Brain pericyte (primary cell): ENCODE measurements at regions not wholly inside any gene's neighbourhood (a gene's known extent, or its start where the extent isn't known, plus 50 kb on each side); places are given as distances from the start of the nearest gene placed in this dataset.

Experiments used
- DNase-seq: peaks from one replicate; pipeline ENCODE4 v3.0.0-alpha.2; 2012; ENCODE audit warnings: low read depth, low spot score

DNA sequence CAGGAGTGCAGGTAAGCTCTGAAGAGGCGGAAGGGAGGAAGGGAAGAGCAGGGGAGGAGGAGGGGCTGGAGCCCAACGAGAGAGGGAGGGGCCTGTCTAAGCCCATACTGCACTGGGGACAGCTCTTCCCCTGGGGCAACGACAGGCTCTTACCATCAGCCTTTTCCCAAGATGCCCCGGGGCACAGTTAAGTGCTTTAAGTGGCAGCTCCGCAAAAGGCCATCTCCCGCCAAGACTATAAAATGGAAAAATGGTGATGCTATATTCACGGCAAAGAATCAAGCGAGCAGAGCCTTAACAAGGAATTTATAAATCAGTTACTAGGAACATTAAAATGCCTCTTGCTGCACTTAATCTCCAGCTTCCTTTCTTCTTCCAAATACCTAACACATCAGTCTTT, 110.2 kb upstream of the NLRP1 start:
- no peak for DNase-seq

DNA sequence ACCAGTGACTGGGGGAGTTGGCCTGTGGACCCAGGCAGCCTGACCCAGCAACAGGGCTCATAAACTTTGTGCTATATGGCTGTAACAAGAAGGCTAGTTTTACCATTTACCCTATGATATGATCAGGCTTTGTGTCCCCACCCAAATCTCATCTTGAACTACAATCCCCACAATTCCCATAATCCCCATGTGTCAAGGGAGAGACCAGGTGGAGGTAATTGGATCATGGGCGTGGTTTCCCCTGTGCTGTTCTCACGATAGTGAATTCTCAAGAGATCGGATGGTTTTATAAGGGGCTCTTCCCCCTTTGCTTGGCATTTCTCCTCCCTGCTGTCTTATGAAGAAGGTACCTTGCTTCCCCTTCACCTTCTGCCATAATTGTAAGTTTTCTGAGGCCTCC, 111.2 kb upstream of the NLRP1 start:
- DNase-seq = no peak

DNA sequence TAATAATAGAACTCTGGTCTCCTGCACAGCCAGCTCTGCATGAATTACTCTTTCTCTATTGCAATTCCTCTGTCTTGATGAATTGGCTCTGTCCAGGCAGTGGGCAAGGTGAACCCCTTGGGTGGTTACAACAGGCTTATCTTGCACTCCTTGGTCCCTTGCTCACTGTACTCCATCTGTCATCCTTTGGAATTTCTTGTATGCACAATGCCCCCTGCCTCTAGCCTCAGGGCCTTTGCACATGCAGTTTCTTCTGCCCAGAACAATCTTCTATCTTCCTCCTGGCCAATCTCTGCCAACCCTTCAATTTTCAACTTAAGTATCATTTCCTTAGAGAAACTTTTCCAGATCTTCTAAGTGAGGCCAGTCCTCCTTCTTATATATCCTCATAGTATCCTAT, 114.7 kb upstream of the NLRP1 start:
- no peak for DNase-seq

DNA sequence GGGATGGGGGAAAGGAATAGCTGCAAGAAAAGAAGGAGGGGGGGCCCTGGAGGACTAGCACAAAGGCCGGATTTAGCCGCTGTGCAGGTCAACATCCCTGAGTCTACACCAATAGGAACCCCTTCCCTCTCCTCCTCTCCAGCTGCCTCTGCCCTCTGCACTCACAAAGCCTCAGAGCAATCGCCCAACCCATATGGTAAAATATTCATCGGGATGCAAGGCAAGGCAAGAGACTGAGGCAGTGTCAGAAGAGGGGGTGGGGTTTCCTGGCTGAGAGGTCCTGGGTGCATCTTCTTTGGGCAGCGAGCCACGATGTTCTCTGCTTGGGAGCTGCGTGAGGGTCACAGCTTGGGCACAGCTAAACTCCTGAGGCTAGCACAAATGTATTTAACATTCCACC, 115.5 kb upstream of the NLRP1 start:
- no peak for DNase-seq

DNA sequence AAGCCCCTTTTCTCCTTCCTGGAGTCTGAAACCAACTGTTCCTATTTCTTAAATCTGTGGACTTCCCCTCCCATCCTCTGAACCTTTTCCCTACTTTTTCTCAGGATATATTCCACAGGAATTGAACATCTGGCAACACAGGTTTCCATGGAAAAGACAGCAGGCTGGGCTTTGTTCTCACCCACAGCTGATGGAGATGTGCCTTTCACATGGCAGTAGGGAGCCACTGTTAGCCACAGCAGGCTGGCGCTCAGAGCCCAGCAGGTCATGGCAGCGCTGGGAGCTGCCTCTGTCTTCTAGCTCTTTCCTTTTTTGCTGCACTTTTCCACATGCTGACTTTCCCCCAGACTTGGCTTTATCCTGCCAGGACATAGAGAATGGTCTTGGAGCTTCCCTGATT, 116.4 kb upstream of the NLRP1 start:
- DNase-seq = no peak

DNA sequence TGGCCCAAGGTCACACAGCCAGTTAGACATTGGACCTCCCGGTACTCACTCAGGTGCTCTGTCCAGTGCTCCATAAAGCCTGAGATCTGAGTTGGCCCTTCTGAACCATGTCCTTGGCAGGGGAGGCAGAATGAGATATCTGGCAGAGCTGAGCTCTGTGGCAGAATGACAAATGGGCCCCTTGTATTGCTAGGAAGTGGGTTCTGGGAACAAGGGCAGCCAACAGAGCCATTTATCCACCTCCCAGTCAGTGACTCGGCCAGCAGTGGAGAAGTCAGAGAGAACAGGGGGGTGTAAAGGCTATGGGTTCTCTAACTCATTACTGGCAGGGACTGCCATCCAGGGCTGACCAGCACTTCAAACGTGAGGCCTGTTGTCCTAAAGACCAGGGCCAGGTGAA, 117.1 kb upstream of the NLRP1 start:
- DNase-seq = no peak

DNA sequence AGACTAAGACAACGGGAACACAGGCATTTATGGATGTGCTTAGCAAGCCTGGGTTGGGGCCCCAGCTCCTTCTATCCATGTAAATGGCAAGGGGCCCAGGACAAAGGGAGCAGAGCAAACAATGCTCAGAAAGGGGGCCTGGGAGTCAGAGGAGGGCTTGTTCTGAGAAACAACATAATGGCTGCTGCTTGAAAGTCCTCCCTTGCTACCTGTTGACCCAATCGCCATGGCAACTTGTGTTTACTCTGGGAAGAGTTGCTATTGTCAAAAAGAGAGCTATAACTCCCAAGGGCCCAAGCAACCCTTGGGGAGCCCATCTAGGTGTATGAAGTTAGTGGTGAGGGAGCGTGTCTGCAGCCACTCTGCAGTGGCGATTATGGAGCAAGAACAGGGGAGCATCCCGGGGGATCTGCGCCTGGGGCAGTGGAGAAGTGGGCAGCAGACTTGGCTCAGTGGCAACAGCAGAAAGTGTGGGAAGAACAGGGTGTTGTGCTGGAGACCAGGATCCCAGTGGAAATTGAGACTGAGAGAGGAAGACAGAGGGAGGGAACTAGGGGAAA, 118.7 kb upstream of the NLRP1 start:
- no peak for DNase-seq

DNA sequence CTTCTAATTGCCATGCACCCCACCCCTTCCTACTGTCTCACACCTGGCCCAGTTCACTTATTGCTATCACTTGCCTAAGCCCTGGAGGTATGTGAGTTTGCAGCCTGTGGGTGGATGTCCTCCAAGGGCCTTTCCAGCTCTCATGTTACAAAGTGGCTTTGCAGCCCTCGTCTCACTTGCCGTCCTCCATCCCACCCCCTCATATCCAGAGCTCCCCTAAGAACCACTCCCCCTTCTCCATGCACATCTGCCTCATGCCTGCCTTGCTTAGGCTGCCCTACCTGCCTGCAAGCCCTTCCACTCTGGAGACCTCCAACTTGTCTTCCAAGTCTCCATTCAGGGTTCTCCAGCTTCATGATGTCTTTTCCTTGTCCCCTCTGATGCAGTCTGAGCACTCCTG, 119.4 kb upstream of the NLRP1 start:
- no peak for DNase-seq

DNA sequence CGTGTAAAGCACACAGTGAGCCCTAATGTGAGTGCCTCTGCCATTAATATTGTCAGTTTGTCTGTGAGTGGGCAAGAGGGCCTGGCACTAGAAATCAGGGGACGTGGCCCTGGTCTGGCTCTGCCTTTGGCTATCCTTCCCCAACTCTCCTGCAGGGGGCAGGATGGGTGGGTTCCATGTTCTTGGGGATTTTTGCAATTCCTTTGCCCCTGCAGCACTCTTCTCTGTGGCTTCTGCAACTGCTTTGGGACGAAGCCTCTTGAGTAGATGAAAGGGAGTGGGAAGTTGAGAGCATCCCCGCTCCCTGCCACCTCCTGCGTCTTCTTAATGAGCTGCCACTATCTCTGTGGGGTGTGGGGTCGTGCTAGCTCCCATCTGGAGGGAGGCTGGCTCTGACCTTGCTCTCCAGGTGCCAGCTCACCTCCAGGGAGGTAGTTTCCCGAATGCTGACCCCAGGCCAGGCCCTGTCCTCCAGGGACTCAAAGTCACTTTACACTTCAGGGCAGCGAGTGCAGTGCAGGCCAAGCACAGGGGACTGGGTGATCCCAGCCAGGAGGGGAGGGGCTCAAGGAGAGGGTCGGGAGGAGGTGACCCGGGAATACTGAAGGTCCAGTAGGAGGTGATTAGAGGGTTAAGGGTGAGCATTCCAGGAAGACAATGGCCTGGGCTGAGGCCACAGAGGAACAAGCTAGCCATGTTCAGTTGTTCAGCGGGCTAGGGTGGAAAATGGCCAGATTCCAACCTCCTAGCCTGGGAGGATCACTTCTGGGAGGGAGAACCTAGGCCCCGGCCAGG, 121.0 kb upstream of the NLRP1 start:
- DNase-seq = no peak

DNA sequence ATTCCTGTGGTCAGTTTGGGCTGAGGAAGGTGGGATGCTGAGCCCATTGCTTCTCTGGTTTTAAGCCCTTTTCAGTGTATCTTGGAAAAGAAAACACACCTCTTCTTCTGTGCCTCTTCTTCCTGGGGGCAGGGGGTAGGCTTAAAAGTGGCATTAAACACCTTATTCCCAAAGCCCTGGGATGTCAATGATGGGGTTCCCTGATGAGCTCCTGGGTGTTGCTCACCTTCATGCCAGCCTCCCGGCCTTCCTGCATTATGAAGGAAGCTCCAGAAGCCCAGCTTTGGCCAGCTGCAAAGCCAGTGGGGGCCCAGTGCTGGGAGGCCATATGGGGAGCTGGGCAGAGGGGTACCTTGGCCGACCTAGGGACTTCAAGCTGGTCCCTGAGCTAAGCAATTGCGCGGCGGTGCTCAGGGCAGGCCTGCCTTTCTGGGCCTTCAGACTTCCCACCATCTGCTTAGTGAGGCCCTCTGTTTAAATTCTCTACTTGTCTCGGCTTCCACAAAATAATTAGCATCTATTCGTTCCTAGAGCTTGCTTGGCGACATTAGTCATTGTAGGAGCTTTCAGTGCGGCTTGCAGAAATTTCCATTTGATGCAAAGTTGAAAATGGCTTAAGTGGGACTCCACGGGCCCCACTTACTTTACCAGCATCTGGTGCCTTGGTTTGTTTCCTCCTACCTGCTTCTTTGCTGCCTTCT, 121.7 kb upstream of the NLRP1 start:
- no peak for DNase-seq

DNA sequence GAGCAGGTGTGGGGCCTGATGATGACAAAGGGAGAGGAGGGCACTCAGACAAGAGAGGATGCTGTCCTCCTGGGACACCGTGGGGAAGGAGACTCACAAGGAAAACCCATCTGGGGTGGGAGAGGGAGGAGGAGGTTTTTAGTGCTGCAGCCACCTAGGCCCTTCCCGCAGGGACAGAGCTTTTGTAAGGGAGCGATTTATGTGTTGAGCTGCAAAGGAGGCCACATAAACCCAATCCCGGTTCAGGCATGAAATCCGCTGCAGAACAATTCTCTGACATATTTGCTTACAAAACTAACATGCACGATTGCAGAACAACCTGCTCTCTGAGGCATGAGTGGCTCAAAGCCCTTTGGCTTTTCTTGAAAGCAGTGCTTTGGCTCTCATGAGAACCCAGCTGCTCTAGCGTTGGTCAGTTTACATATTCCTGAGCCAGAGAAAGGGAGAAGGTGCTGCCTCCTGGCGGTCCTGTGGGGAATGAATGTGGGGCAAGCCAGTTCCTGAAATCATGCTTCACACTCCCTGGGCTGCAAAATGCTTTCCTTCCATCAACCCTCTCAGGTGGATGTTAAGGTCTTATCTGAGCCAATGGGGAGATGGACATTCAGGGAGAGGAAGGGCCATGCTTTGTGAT, 122.4 kb upstream of the NLRP1 start:
- DNase-seq = no peak

DNA sequence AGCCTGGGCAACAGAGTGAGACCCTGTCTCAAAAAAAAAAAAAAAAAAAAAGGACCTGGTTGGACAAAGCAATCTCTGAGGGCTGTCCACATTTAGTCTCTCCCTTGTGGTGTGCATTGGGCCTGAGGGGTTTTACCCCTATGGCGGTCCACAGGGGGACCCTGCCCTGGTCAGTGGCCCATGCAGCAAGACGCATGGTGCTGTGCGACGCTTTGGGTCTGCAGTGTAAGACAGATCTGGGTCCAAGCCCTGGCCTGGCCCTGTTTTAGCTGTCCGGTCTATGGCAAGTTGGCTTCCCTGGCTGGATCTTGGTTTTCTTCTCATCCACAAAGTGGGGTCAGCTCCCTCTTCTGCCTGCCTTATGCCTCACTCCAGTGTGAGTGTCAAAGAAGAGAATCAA, 123.2 kb upstream of the NLRP1 start:
- no peak for DNase-seq

DNA sequence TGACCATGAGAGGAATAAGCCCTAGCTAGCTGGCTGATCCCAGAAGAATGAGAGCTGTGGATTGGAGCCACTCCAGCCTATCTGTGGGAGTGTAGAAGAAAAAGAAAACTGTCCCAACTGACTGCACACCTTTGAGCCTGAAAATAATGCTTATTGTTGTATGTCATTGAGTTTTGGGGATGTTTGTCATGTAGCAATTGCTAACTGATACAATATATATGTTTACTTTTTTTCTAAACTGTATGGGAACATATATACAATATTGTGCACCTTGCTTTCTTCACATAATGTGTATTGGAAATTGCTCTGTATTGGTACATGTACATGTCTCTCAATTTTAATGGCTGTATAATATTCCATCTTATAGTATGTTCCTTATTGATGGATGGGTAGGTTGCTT, 124.0 kb upstream of the NLRP1 start:
- DNase-seq = no peak

DNA sequence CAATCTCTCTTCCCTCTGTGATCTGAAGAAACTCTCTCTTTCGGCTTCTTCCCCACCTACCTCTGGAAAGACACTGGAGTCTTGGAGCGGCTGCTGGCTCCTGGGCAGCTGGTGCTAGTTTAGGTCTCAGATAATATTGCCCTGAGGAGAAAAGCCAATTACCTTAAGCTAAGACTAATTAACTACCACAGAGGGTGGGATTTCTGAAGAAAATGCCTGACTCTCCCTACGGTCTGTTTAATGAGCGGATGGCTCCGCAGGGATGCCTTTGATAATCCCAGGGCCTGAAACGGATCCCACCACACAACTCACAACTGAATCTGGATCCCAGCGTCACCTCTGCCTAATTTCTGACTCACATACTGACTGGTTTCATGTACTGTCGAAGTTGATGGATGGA, 127.0 kb upstream of the NLRP1 start:
- no peak for DNase-seq

DNA sequence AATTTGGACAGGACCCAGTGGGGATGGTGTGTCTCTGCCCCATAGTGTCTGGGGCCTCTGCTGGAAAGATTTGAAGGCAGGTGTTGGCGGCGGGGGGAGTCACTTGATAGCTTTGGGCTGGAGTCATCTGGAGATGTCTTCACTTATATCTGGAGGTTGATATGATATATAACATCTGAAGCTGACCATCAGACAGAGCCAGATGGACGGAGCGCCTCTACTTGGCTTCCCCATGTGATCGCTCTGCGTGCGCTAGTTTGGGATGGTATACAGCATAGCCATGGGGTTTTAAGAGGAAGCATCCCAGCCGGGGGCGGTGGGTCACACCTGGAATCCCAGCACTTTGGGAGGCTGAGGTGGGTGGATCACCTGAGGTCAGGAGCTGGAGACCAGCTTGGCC, 130.7 kb upstream of the NLRP1 start:
- DNase-seq = no peak

DNA sequence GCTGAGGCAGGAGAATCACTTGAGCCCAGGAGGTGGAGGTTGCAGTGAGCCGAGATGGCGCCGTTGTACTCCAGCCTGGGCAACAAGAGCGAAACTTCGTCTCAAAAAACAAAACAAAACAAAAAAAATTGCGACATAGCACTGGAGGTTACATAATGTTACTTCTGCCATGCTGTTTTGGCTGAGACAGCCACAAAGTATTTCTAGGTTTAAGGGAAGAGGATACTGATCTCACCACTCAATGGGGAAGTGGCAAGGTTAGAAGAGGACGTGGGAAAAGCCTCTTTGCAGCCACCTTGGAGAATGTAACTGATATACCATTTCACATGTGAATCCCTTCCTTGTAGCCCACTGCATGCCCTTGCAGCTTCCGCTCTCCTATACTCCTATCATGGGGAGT, 131.2 kb upstream of the NLRP1 start:
- DNase-seq = no peak

DNA sequence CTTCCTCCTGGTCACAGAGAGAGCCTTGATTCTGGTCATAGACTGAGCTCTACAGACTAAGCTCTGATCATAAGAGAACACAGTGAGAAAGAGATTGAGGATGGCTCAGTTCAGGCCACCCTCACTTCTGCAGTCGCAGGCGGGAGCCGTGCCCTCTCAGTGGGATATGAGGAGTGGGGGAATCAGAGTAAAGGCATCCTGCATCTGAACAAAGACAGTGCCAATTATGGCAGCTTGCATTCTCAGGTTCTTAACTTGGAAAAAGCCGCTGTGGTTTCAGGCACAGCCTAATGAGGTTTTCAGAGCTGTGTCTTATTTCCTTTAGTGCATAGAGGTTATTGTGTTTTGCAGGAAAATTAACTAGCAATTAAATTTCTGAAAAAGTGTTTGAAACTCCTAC, 134.4 kb upstream of the NLRP1 start:
- DNase-seq = no peak

DNA sequence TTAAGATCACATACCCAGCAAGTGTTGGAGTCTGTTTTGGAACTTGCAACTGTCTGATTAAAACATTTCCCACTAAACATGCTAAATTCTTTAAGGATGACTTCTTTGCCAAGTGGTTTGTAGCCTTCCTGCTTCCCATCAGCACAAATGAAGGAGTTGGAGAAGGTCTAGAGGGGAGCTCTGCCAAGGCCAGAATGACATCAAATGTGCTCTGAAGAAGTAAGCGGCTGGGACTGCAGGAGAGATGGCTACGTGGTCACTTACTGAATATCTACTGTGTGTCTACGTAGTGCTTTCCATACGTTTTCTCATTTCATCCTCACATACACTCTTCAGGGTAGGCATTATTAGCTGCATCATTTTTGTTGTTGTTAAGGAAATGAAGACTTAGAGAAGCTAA, 135.7 kb upstream of the NLRP1 start:
- no peak for DNase-seq

DNA sequence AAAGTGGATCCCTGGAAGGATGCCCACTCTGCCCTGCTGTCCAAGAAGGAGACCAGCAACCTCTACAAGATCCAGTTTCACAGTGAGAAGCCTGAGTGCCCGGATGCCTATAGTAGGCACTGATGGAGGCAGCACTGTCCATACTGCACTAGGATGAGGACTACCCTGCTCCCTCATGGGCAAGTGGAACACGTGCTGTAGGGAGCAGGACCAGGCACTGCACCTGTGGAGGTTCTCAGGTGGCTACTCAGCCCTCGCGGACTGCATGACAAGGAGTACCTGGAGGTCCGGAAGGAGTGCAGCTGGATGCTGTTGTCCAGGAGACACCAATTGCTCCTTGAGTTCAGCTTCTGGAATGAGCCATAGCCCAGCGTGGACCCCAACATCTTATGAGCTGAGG, 146.1 kb upstream of the NLRP1 start:
- DNase-seq = no peak

DNA sequence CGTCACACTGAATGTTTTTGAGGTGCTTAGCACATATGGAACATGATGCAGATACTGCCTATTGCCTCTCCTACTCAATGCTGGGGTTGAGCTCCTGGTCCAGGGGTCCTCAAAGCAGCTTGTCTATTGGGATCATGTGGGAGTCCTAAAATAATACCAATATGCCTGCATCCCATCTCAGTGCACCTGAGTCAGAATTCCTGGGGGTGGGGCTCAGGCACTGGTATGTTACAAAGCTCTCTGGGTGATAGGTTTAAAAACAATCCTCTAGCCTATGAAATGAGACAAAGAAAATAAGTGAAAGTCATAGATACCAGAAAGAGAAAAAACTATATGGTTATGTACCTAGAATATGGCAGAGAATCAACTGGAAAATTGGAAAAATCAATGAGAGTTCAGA, 156.6 kb upstream of the NLRP1 start:
- DNase-seq = no peak

DNA sequence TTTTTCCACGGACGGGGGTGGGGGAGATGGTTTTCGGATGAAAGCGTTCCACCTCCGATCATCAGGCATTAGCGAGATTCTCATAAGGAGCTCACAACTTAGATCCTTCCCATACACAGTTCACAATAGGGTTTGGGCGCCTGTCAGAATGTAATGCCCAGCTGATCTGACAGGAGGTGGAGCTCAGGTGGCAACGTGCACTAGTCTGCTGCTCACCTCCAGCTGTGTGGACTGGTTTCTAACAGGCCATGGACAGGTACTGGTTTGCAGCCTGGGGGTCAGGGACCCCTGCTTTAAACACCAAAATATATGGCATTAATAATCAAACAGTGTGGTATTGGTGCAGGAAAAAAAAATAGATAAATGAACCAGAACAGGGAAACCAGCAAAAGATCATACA, 157.5 kb upstream of the NLRP1 start:
- no peak for DNase-seq

DNA sequence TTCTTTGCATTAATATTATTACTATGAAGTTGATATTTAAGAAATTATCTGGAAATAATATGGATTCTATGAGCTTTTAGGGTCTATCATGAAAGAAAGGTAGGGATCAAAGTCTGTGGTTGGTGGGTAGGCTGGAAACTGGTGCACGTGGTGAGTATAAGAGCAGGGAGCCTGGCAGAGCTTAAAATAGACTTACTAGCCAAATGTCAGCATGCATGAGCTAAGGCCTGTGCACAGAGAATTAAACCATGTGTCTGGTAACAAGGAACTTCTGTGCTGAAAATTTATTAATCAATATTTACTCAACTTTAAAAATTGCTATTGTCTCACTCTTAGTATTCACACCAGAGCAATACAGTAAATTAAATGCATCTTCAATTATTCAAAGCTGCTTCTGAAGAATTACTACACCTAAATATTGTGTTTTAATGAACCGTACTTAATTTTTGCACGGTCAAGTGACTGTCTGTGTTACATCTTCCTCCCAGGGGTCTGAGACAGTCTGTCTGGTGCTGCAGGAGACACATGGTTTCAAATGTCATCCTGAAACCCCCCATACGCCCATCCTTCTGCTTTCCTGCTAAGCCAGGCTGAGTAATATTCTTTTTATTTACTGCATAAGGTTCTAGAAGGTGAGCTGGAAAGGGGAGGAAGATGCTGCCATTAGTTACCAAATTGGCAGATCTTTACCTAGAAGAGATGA, 161.0 kb upstream of the NLRP1 start:
- DNase-seq = no peak
